Ishikawa (cell line): ENCODE measurements at regions not wholly inside any gene's neighbourhood (a gene's known extent, or its start where the extent isn't known, plus 50 kb on each side); places are given as distances from the start of the nearest gene placed in this dataset.

ENCODE experiments used
- CREB1 ChIP-seq: IDR thresholded peaks from 2 replicates; pipeline ENCODE4 v1.6.1; 2012; ENCODE audit warnings: low read depth
- YY1 ChIP-seq: IDR thresholded peaks from 2 replicates; pipeline ENCODE4 v1.6.1; 2012; ENCODE audit warnings: low read depth
- TF ChIP-seq, protein P1 (sequence below): IDR thresholded peaks from 2 replicates; pipeline ENCODE4 v1.6.1; 2012; ENCODE audit warnings: low read depth, mild to moderate bottlenecking

DNA sequence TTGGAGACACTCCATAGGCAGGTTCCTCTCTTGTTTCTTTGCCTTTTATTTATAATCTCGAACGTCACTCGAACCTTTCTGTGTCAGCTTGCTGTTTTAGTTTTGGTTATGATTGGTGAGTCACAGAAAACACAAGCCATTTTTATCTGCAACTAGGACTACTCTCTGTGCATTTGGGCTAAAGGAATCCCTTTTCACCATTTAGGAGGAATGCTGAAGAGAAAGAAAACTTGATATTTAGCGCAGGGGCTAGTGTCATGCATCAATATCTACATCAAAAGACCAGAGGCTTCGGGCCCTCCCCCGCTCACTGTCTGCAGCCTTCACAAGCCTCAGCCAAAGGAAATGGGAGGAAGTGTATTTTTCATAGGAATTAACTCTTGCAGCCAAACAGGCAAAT lies 507.8 kb upstream of the CITED2 start:
- TF ChIP-seq CREB1 (no peak), YY1 (no peak)
- TF ChIP-seq, protein P1, sequence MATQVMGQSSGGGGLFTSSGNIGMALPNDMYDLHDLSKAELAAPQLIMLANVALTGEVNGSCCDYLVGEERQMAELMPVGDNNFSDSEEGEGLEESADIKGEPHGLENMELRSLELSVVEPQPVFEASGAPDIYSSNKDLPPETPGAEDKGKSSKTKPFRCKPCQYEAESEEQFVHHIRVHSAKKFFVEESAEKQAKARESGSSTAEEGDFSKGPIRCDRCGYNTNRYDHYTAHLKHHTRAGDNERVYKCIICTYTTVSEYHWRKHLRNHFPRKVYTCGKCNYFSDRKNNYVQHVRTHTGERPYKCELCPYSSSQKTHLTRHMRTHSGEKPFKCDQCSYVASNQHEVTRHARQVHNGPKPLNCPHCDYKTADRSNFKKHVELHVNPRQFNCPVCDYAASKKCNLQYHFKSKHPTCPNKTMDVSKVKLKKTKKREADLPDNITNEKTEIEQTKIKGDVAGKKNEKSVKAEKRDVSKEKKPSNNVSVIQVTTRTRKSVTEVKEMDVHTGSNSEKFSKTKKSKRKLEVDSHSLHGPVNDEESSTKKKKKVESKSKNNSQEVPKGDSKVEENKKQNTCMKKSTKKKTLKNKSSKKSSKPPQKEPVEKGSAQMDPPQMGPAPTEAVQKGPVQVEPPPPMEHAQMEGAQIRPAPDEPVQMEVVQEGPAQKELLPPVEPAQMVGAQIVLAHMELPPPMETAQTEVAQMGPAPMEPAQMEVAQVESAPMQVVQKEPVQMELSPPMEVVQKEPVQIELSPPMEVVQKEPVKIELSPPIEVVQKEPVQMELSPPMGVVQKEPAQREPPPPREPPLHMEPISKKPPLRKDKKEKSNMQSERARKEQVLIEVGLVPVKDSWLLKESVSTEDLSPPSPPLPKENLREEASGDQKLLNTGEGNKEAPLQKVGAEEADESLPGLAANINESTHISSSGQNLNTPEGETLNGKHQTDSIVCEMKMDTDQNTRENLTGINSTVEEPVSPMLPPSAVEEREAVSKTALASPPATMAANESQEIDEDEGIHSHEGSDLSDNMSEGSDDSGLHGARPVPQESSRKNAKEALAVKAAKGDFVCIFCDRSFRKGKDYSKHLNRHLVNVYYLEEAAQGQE, result no peak
